ENCODE measurements at regions not wholly inside any gene's neighbourhood (a gene's known extent, or its start where the extent isn't known, plus 50 kb on each side); places are given as distances from the start of the nearest gene placed in this dataset.

- no peak for TF ChIP-seq STAT3 (IDR thresholded peaks at IDR 0.05; ENCODE audit: low read depth, low read length)
Measured at GRCh38 chr15:93418566-93418965, 329.6 kb upstream of the RGMA start (continued).

GRCh38 chr15:93417631-93418030 lies 328.6 kb upstream of the RGMA start:
- Histone ChIP-seq H3K27ac (ENCODE audit: control insufficient read depth, insufficient read depth) (no peak overlapping the region), H3K9me3 (replicated peaks; ENCODE audit: control insufficient read depth, insufficient read depth, low read length) (no peaks in the 10 kb centered on the region), H3K4me1 (ENCODE audit: control insufficient read depth, insufficient read depth, low read length) (no peaks in the 10 kb centered on the region), H3K9ac (ENCODE audit: control insufficient read depth, insufficient read depth, low read length) (no peak overlapping the region), H2AFZ (ENCODE audit: control insufficient read depth, low read depth, low read length) (no peak overlapping the region), H3K4me3 (no peak overlapping the region), H3K4me2 (ENCODE audit: control insufficient read depth, insufficient read depth) (no peak overlapping the region), H3K36me3 (ENCODE audit: control insufficient read depth in 2 of 2, insufficient read depth in 2 of 2, low read length in 1 of 2) (no peaks in the 10 kb centered on the region), H3K27me3 (replicated peaks in 1 of 2; ENCODE audit: control insufficient read depth in 2 of 2, insufficient read depth in 2 of 2, low read length in 1 of 2) (no peaks in the 10 kb centered on the region; a peak in 1 of 4 replicates), H4K20me1 (ENCODE audit: control insufficient read depth, insufficient read depth) (no peaks in the 10 kb centered on the region), H3K79me2 (ENCODE audit: control insufficient read depth, insufficient read depth, low read length) (no peaks in the 10 kb centered on the region)
- SMC1A ChIA-PET (ENCODE audit: uncharacterized antibody, unreplicated experiment) = no interaction called here
- CTCF ChIA-PET = interaction anchor here (1.1 kb wide), 1 partner anchor 702 kb away, joined by 3 read pairs; no protein-coding TSS in a partner anchor
- FAIRE-seq (no peak), DNase-seq (ENCODE audit: low read depth, low spot score) (no peak), ATAC-seq (no peak)
- WGBS (ENCODE audit: insufficient coverage, insufficient replicate concordance, low lambda C conversion rate, missing lambda C conversion rate) = 6% methylated on average over 6 of the region's 6 CpGs
- POLR2A ChIA-PET = no interaction called here
- TF ChIP-seq MEF2A (IDR thresholded peaks at IDR 0.05; ENCODE audit: insufficient read depth, low read depth, low read length) (no peak), NRF1 (conservative IDR thresholded peaks at IDR 0.05; ENCODE audit: low read depth, low read length) (no peak), KAT2A (conservative IDR thresholded peaks at IDR 0.05; ENCODE audit: control insufficient read depth, low read depth, low read length) (no peak), RCOR1 (conservative IDR thresholded peaks at IDR 0.05; ENCODE audit: low read depth, low read length) (no peak), ZNF274 (IDR thresholded peaks at IDR 0.05; ENCODE audit: insufficient read depth, insufficient read length) (no peak), ZBTB33 (IDR thresholded peaks at IDR 0.05) (no peak), BCL11A (IDR thresholded peaks at IDR 0.05; ENCODE audit: low read depth, low read length) (no peak), BMI1 (IDR thresholded peaks at IDR 0.05; ENCODE audit: borderline replicate concordance) (no peak), TARDBP (IDR thresholded peaks at IDR 0.05; ENCODE audit: borderline replicate concordance) (no peak), E2F4 (IDR thresholded peaks at IDR 0.05; ENCODE audit: low read depth, low read length) (no peak), SMARCA5 (IDR thresholded peaks at IDR 0.05) (no peak), POLR2AphosphoS5 (IDR thresholded peaks at IDR 0.05; ENCODE audit: low read length) (no peak), KDM1A (IDR thresholded peaks at IDR 0.05; ENCODE audit: borderline replicate concordance) (no peak), FOS (IDR thresholded peaks at IDR 0.05; ENCODE audit: borderline replicate concordance, extremely low read depth, insufficient read length) (no peak), BRCA1 (IDR thresholded peaks at IDR 0.05; ENCODE audit: low read depth, low read length) (no peak)
- intact Hi-C loops (cut with micrococcal nuclease; ENCODE audit: unreplicated experiment) (no loop called here), in situ Hi-C loops (cut with MboI) (no loop called here)
- no TSS peak for BruUV-seq (replicated peaks)
- RAD21 ChIA-PET (ENCODE audit: unreplicated experiment) = no interaction called here

Measured in GM12878 (cell line).